OCI-LY7 (cell line): ENCODE measurements at regions not wholly inside any gene's neighbourhood (a gene's known extent, or its start where the extent isn't known, plus 50 kb on each side); places are given as distances from the start of the nearest gene placed in this dataset.
"Not testable (repeated sequence)": the region's sequence is repeated elsewhere in the genome, so short reads cannot be mapped to it uniquely, and the experiment has no call there.

ENCODE experiments used
- CTCF ChIP-seq: fragments of 200-600 bp; sonication (generic); conservative IDR thresholded peaks from 2 replicates; pipeline ENCODE4 v1.5.1; 2014; ENCODE audit warnings: mild to moderate bottlenecking, antibody characterized with exemption, low read length, moderate library complexity, mixed read lengths
- EZH2phosphoT487 ChIP-seq: fragments of 200-600 bp; sonication (generic); IDR thresholded peaks from 2 replicates; pipeline ENCODE4 v1.6.1; 2018; ENCODE audit warnings: low read depth, borderline replicate concordance, mild to moderate bottlenecking, mixed run types, antibody characterized with exemption, low read length, moderate library complexity, mixed read lengths

GRCh38 chr12:86383759-86384158 is 127.6 kb upstream of the MGAT4C start:
- not testable (repeated sequence) for TF ChIP-seq CTCF, EZH2phosphoT487
